HG03103 (cell line): ENCODE measurements at regions not wholly inside any gene's neighbourhood (a gene's known extent, or its start where the extent isn't known, plus 50 kb on each side); places are given as distances from the start of the nearest gene placed in this dataset.
"Not testable (repeated sequence)": the region's sequence is repeated elsewhere in the genome, so short reads cannot be mapped to it uniquely, and the experiment has no call there.

ENCODE experiments used
- ATAC-seq: cut with Tn5 transposase; IDR thresholded peaks from one replicate; pipeline ENCODE4 v1.9.1; 2021; ENCODE audit warnings: low read depth; ENCODE audit not compliant: unreplicated experiment

- no peak for ATAC-seq
These were observed 488.7 kb upstream of the SPRED2 start for GRCh38 chr2:65921116-65921515.

- ATAC-seq = no peak
These were observed 488.3 kb upstream of the SPRED2 start for GRCh38 chr2:65920659-65921058.

- ATAC-seq = no peak
These were observed 487.3 kb upstream of the SPRED2 start for GRCh38 chr2:65919550-65920188.

- ATAC-seq = no peak
These were observed 486.4 kb upstream of the SPRED2 start for GRCh38 chr2:65918760-65919187.

GRCh38 chr2:65917986-65918385 lies 485.6 kb upstream of the SPRED2 start:
- no peak for ATAC-seq

GRCh38 chr2:65916785-65917295 lies 484.4 kb upstream of the SPRED2 start:
- no peak for ATAC-seq

- no peak for ATAC-seq
These were observed 483.8 kb upstream of the SPRED2 start for GRCh38 chr2:65916177-65916576.

- no peak for ATAC-seq
These were observed 482.9 kb upstream of the SPRED2 start for GRCh38 chr2:65915273-65915672.

- no peak for ATAC-seq
These were observed 481.9 kb upstream of the SPRED2 start for GRCh38 chr2:65914244-65914786.

GRCh38 chr2:65913813-65914212 lies 481.4 kb upstream of the SPRED2 start:
- no peak for ATAC-seq

GRCh38 chr2:65901756-65902155 lies 469.4 kb upstream of the SPRED2 start:
- no peak for ATAC-seq

- ATAC-seq = no peak
These were observed 464.0 kb upstream of the SPRED2 start for GRCh38 chr2:65896446-65896845.

- ATAC-seq = not testable (repeated sequence)
These were observed 457.7 kb upstream of the SPRED2 start for GRCh38 chr2:65890131-65890530.

- ATAC-seq = no peak
These were observed 452.9 kb upstream of the SPRED2 start for GRCh38 chr2:65885266-65885665.

GRCh38 chr2:65881592-65881991 lies 449.2 kb upstream of the SPRED2 start:
- ATAC-seq = no peak

GRCh38 chr2:65880436-65880835 lies 448.0 kb upstream of the SPRED2 start:
- ATAC-seq = no peak

GRCh38 chr2:65878011-65878340 lies 445.6 kb upstream of the SPRED2 start:
- no peak for ATAC-seq

- ATAC-seq = no peak
These were observed 445.1 kb upstream of the SPRED2 start for GRCh38 chr2:65877331-65878010.

GRCh38 chr2:65876114-65876513 lies 443.7 kb upstream of the SPRED2 start:
- ATAC-seq = no peak

- ATAC-seq = no peak
These were observed 438.4 kb upstream of the SPRED2 start for GRCh38 chr2:65870826-65871225.

GRCh38 chr2:65869296-65869695 lies 436.9 kb upstream of the SPRED2 start:
- no peak for ATAC-seq

GRCh38 chr2:65868177-65868576 lies 435.8 kb upstream of the SPRED2 start:
- ATAC-seq = no peak
